ENCODE measurements at regions not wholly inside any gene's neighbourhood (a gene's known extent, or its start where the extent isn't known, plus 50 kb on each side); places are given as distances from the start of the nearest gene placed in this dataset.

GRCh38 chr18:21996351-21996826 lies 173.0 kb upstream of the GATA6 start:
- no peak for DNase-seq (ENCODE audit: low read depth in 1 of 2, low spot score in 1 of 2)

- DNase-seq (ENCODE audit: low read depth in 1 of 2, low spot score in 1 of 2), result no peak
Measured at GRCh38 chr18:21997207-21998143, 171.9 kb upstream of the GATA6 start.

GRCh38 chr18:21998486-21998885 lies 170.9 kb upstream of the GATA6 start:
- no peak for DNase-seq (ENCODE audit: low read depth in 1 of 2, low spot score in 1 of 2)

GRCh38 chr18:22001912-22002487 lies 167.4 kb upstream of the GATA6 start:
- DNase-seq (ENCODE audit: low read depth in 1 of 2, low spot score in 1 of 2), result no peak

GRCh38 chr18:22005191-22005841 lies 164.1 kb upstream of the GATA6 start:
- DNase-seq (ENCODE audit: low read depth in 1 of 2, low spot score in 1 of 2), result no peak

GRCh38 chr18:22006458-22006857 lies 162.9 kb upstream of the GATA6 start:
- no peak for DNase-seq (ENCODE audit: low read depth in 1 of 2, low spot score in 1 of 2)

- DNase-seq (ENCODE audit: low read depth in 1 of 2, low spot score in 1 of 2), result no peak
Measured at GRCh38 chr18:22009242-22009641, 160.1 kb upstream of the GATA6 start.

- no peak for DNase-seq (ENCODE audit: low read depth in 1 of 2, low spot score in 1 of 2)
Measured at GRCh38 chr18:22013993-22014392, 155.4 kb upstream of the GATA6 start.

GRCh38 chr18:22015156-22015555 lies 154.2 kb upstream of the GATA6 start:
- no peak for DNase-seq (ENCODE audit: low read depth in 1 of 2, low spot score in 1 of 2)

GRCh38 chr18:22018366-22018765 lies 151.0 kb upstream of the GATA6 start:
- no peak for DNase-seq (ENCODE audit: low read depth in 1 of 2, low spot score in 1 of 2)

- DNase-seq (ENCODE audit: low read depth in 1 of 2, low spot score in 1 of 2), result no peak
Measured at GRCh38 chr18:22019193-22019592, 150.2 kb upstream of the GATA6 start.

GRCh38 chr18:22020127-22020866 lies 149.1 kb upstream of the GATA6 start:
- DNase-seq (ENCODE audit: low read depth in 1 of 2, low spot score in 1 of 2), result no peak

- DNase-seq (ENCODE audit: low read depth in 1 of 2, low spot score in 1 of 2), result no peak
Measured at GRCh38 chr18:22020867-22021370, 148.5 kb upstream of the GATA6 start.

GRCh38 chr18:22021701-22022100 lies 147.7 kb upstream of the GATA6 start:
- no peak for DNase-seq (ENCODE audit: low read depth in 1 of 2, low spot score in 1 of 2)

GRCh38 chr18:22024924-22025323 lies 144.5 kb upstream of the GATA6 start:
- DNase-seq (ENCODE audit: low read depth in 1 of 2, low spot score in 1 of 2), result no peak

- DNase-seq (ENCODE audit: low read depth in 1 of 2, low spot score in 1 of 2), result no peak
Measured at GRCh38 chr18:22026362-22026761, 143.0 kb upstream of the GATA6 start.

GRCh38 chr18:22026889-22027288 lies 142.5 kb upstream of the GATA6 start:
- DNase-seq (ENCODE audit: low read depth in 1 of 2, low spot score in 1 of 2), result no peak

- DNase-seq (ENCODE audit: low read depth in 1 of 2, low spot score in 1 of 2), result no peak
Measured at GRCh38 chr18:22031611-22032010, 137.8 kb upstream of the GATA6 start.

GRCh38 chr18:22032392-22032961 lies 136.9 kb upstream of the GATA6 start:
- no peak for DNase-seq (ENCODE audit: low read depth in 1 of 2, low spot score in 1 of 2)

- DNase-seq (ENCODE audit: low read depth in 1 of 2, low spot score in 1 of 2), result no peak
Measured at GRCh38 chr18:22033085-22033484, 136.3 kb upstream of the GATA6 start.

GRCh38 chr18:22034276-22034675 lies 135.1 kb upstream of the GATA6 start:
- DNase-seq (ENCODE audit: low read depth in 1 of 2, low spot score in 1 of 2), result no peak

All from activated T-helper 1 cell treated with anti-CD3 and anti-CD28 coated beads, Interleukin-2, amount 50 U/mL, for 16 hours (primary cell).